HG03439 (cell line): ENCODE measurements at regions not wholly inside any gene's neighbourhood (a gene's known extent, or its start where the extent isn't known, plus 50 kb on each side); places are given as distances from the start of the nearest gene placed in this dataset.

Experiments used
- ATAC-seq: cut with Tn5 transposase; IDR thresholded peaks from one replicate; pipeline ENCODE4 v1.9.1; 2021; ENCODE audit warnings: mild to moderate bottlenecking, moderate library complexity; ENCODE audit not compliant: unreplicated experiment

- no peak for ATAC-seq
Observed at GRCh38 chr11:92317222-92317621, 92.6 kb downstream of the FAT3 start.

- ATAC-seq: no peak
Observed at GRCh38 chr11:92317721-92318120, 93.1 kb downstream of the FAT3 start.

- ATAC-seq: no peak
Observed at GRCh38 chr11:92322225-92322624, 97.6 kb downstream of the FAT3 start.

GRCh38 chr11:92324890-92325289 lies 100.3 kb downstream of the FAT3 start:
- no peak for ATAC-seq

GRCh38 chr11:92325416-92325815 lies 100.8 kb downstream of the FAT3 start:
- no peak for ATAC-seq

GRCh38 chr11:92329137-92329536 lies 104.5 kb downstream of the FAT3 start:
- ATAC-seq: no peak

GRCh38 chr11:92329646-92330045 lies 105.0 kb downstream of the FAT3 start:
- no peak for ATAC-seq

GRCh38 chr11:92330114-92330513 lies 105.5 kb downstream of the FAT3 start:
- no peak for ATAC-seq

- ATAC-seq: no peak
Observed at GRCh38 chr11:92332986-92333385, 108.4 kb downstream of the FAT3 start.

GRCh38 chr11:92340839-92341238 lies 116.2 kb downstream of the FAT3 start:
- ATAC-seq: no peak

- ATAC-seq: no peak
Observed at GRCh38 chr11:92342034-92342720, 117.6 kb downstream of the FAT3 start.

GRCh38 chr11:92342886-92343285 lies 118.3 kb downstream of the FAT3 start:
- ATAC-seq: no peak

GRCh38 chr11:92346220-92346619 lies 121.6 kb downstream of the FAT3 start:
- ATAC-seq: no peak

- no peak for ATAC-seq
Observed at GRCh38 chr11:92347454-92347853, 122.8 kb downstream of the FAT3 start.

GRCh38 chr11:92349486-92350156 lies 125.0 kb downstream of the FAT3 start:
- no peak for ATAC-seq

GRCh38 chr11:92357344-92357743 lies 132.7 kb downstream of the FAT3 start:
- no peak for ATAC-seq

GRCh38 chr11:92357841-92358240 lies 133.2 kb downstream of the FAT3 start:
- ATAC-seq: no peak

- ATAC-seq: no peak
Observed at GRCh38 chr11:92361551-92361950, 136.9 kb downstream of the FAT3 start.

GRCh38 chr11:92362989-92363388 lies 138.4 kb downstream of the FAT3 start:
- ATAC-seq: no peak

GRCh38 chr11:92364177-92364576 lies 139.6 kb downstream of the FAT3 start:
- no peak for ATAC-seq

GRCh38 chr11:92376146-92376599 lies 151.6 kb downstream of the FAT3 start:
- ATAC-seq: no peak

- ATAC-seq: no peak
Observed at GRCh38 chr11:92376680-92377079, 152.1 kb downstream of the FAT3 start.

GRCh38 chr11:92380882-92381281 lies 156.3 kb downstream of the FAT3 start:
- no peak for ATAC-seq
